Fibroblast of lung (primary cell): ENCODE measurements at regions not wholly inside any gene's neighbourhood (a gene's known extent, or its start where the extent isn't known, plus 50 kb on each side); places are given as distances from the start of the nearest gene placed in this dataset.
"Not testable (repeated sequence)": the region's sequence is repeated elsewhere in the genome, so short reads cannot be mapped to it uniquely, and the experiment has no call there.

Experiments used
- CTCF ChIP-seq, 2 donors: IDR thresholded peaks in 1 of 2; conservative IDR thresholded peaks in 1 of 2; 1 replicate in 1 of 2; 2 replicates in 1 of 2; pipeline ENCODE4 v1.5.1; 2011 to 2012; ENCODE audit warnings: low read length in 2 of 2, control low read depth in 1 of 2, inconsistent platforms in 1 of 2, low read depth in 1 of 2, mild to moderate bottlenecking in 1 of 2
- EZH2 ChIP-seq: IDR thresholded peaks from 2 replicates; pipeline ENCODE4 v1.5.1; 2012; ENCODE audit warnings: low read length, control low read depth, mild to moderate bottlenecking; ENCODE audit errors: missing control alignments

- not testable (repeated sequence) for TF ChIP-seq CTCF (conservative IDR thresholded peaks at IDR 0.05 in 1 of 2, IDR thresholded peaks at IDR 0.05 in 1 of 2; ENCODE audit: low read depth in 1 of 2, low read length in 2 of 2); EZH2
These were observed 90.8 kb upstream of the PLET1 start for GRCh38 chr11:112351423-112351822.
